ENCODE measurements at regions not wholly inside any gene's neighbourhood (a gene's known extent, or its start where the extent isn't known, plus 50 kb on each side); places are given as distances from the start of the nearest gene placed in this dataset.

DNA sequence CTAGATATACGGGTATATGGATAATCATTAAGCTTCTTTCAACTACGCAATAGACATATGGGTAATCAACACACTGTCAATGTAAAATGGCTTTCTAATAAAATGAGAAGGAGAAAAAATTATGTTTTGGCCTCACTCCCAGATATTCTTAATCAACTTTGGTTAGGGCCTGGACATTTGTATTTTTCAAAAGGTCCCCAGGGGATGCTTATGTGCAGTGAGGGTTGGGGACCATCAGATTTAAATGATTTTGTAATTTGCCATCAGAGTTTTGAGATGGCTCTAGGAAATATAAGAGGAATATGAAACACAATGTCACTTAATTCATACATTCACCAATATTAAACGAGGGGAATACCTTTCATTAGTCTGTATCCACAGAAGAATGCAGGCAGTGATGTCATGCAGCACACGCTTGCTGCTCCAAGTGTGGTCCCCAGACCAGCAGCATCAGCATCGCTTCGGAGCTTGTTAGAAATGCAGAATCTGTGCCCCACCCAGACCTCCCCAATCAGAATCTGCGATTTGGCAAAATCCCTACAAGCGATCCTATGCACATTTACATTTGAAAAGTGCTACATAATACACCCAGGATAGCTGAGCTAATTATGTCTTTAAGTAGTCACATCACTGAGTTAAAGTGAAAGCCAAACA lies 75.1 kb downstream of the INHBA start:
- TF ChIP-seq EZH2phosphoT487 (IDR thresholded peaks at IDR 0.05), result no peak
- TF ChIP-seq, protein P1, sequence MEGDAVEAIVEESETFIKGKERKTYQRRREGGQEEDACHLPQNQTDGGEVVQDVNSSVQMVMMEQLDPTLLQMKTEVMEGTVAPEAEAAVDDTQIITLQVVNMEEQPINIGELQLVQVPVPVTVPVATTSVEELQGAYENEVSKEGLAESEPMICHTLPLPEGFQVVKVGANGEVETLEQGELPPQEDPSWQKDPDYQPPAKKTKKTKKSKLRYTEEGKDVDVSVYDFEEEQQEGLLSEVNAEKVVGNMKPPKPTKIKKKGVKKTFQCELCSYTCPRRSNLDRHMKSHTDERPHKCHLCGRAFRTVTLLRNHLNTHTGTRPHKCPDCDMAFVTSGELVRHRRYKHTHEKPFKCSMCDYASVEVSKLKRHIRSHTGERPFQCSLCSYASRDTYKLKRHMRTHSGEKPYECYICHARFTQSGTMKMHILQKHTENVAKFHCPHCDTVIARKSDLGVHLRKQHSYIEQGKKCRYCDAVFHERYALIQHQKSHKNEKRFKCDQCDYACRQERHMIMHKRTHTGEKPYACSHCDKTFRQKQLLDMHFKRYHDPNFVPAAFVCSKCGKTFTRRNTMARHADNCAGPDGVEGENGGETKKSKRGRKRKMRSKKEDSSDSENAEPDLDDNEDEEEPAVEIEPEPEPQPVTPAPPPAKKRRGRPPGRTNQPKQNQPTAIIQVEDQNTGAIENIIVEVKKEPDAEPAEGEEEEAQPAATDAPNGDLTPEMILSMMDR (IDR thresholded peaks at IDR 0.05), result no peak

Data from neural progenitor cell (in vitro differentiated cells).